Activated CD4-positive, CD25-positive, alpha-beta regulatory T cell (primary cell): ENCODE measurements at regions not wholly inside any gene's neighbourhood (a gene's known extent, or its start where the extent isn't known, plus 50 kb on each side); places are given as distances from the start of the nearest gene placed in this dataset.
"Not testable (repeated sequence)": the region's sequence is repeated elsewhere in the genome, so short reads cannot be mapped to it uniquely, and the experiment has no call there.

Source experiments
- DNase-seq, 4 experiments: peaks; one replicate each; lab custom pipeline; 2025; lab: John Stamatoyannopoulos, UW

DNA sequence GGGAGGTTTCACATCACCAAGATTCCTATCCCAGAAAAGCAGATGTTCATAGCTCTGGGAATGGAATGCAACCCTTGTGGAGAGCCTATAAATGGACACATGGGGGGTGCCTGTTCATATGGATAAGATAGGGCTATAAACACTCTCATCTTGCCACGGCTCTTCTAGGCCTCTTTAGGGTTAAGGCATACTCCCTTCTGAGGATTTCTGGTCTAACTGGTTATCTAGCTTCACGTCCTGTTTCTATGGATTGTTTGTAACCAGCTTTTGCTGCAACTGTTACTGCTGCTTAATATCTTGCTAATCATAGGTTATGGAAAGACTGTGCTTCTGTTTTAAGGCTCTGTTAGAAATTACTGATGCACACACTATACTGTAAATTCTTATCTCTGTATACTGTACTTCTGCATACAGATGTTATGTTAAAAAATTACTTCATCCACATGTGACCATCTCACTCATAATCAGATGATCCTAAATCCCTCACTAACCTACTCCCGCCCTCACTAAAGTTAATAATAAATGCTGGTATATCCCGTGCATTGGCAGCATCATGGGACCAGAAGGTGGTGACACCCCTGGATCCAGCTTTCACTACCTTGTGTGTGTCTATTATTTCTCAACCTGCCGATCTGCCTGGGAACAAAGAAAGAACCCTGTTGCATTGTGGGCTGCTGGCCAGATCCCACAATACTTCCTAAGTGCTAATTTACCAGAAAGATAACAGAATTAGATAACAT is 68.7 kb downstream of the PRKAB2 start:
- DNase-seq = not testable (repeated sequence)

DNA sequence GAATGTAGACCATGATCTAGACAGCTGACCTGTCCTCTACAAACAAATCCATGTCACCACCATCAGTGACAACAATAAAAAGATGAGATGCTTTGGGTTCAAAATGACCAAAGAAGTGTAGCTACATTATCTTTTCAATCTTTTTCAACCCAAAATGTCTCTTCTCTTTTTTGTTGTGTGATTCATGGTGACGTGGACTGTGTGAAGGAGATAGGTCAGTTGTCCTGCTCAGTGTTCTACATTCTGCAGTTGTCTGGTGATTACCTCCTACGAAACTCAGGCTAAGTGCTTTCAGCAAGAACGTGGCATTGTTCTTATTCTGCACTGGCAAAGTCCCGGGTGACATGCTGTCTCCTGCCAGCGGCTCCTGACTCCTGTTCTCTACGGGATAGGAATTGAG is 73.1 kb downstream of the PRKAB2 start:
- DNase-seq = no peak

DNA sequence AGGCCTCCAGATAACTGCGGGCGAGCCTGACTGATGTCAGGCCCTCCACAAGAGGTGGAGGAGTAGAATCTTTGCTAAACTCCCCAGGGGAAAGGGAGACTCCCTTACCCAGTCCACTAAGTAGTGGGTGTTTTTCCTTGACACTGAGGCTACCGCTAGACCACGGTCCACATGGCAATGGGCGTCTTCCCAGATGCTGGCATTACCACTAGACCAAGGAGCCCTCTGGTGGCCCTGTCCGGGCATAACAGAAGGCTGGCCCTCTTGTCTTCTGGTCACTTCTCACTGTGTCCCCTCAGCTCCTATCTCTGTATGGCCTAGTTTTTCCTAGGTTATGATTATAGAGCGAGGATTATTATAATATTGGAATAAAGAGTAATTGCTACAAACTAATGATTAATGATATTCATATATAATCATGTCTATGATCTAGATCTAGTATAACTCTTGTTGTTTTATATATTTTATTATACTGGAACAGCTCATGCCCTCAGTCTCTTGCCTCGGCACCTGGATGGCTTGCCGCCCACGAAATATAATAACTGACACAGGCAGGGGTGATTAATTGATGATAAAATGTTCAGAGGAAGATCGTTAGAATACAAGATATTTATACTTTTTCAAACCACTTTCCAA is 73.8 kb downstream of the PRKAB2 start:
- DNase-seq = not testable (repeated sequence)

DNA sequence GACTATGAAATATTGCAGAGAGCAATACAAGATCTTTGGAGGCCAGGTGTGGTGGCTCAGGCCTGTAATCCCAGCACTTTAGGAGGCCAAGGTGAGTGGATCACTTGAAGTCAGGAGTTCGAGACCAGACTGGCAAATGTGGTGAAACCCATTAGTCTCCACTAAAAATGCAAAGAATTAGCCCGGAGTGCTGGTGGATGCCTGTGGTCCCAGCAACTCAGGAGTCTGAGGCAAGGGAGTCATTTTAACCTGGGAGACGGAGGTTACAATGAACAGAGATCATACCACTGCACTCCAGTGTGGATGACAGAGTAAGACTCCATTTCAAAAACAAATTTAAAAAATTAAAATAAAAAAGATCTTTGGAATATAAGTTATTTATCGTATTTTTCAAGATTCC is 76.6 kb downstream of the PRKAB2 start:
- DNase-seq = no peak

DNA sequence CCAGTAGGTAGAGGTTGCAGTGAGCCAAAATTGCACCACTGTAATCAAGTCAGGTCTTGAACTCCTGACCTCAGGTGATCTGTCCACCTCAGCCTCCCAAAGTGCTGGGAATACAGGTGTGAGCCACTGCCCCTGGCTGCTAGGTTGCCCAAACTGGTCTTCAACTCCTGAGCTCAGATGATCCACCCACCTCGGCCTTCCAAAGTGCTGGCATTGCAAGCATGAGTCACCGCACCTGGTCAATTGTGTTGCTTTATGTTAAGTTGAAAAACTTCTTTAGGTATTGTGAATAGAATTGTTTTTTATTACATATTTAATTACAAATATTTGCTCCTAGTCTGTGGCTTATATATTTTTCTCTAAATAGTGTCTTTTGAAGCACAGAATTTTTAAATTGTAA is 80.5 kb downstream of the PRKAB2 start:
- DNase-seq = no peak

DNA sequence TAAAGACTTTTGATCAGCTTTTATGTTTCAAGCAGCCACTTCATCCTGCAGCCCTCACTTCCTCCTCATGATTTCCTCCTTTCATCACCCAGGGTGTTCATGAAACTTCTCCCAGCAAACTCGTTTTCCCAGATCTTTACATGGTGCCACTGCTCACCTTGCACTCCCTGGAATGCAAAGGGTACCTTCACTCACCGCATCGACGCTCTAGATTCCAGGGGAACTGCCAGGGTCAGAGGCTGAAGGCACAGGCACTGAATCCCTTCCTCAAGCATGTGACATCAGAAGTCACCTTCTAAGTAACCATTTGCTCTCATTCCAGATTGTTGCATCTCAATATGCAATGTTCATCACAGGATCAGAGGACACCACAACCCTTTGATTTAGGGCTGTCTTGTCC is 82.8 kb downstream of the PRKAB2 start:
- no peak for DNase-seq

DNA sequence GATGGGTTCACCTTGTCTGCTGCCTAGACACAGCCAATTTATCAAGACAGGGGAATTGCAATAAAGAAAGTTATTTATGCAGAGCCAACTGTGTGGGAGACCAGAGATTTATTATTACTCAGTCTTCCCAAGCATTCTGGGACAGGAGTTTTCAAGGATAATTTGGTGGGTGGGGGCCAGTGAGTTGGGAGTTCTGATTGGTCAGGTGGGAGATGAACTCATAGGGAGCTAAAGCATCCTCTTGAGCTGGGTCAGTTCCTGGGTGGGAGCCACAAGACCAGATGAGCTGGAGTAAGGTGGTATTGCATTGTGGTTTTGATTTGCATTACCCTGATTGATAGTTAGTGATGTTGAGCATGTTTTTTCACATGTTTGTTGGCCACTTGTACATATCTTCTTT is 86.1 kb downstream of the PRKAB2 start:
- DNase-seq = no peak

DNA sequence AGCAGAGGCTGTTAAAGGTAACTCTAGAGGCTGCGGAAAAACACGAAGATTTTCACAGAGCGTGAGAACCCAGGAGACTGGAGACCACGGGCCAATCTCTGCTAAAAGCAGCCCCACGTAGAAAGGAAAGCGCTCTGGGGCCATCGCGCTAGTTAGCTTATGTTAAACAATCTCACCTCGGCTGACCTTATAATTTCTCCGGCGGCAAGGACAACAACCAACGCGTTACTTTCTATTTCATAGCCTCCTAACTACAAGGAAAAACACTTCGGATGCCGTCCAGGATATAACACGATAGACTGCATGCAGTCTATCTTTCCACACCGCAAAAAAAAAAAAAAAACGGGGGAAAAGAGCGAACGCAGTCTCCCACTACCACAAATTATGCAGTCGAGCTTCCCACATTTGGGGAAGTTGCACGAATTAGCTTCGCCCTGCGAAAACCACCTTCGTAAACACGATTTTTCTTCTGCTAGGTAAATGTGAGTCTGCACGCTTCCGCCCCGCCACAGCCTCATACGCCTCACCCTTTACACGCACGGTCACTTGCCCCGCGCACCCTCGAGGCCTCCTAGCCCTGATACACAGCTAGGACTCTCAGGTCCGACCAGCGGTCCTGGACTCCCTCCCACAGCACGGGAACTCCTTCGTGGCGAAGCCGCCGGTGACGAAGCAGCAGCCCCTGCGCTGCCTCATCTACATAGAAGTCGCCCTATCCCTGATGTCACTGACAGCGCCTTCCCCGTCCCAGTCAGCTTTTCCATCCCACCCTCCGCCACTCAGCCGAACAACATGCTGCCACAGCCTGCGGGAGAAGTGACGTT is 87.8 kb downstream of the PRKAB2 start:
- peak in 3 of 4 experiments; percentile 11 to 59 (median 48) for DNase-seq

DNA sequence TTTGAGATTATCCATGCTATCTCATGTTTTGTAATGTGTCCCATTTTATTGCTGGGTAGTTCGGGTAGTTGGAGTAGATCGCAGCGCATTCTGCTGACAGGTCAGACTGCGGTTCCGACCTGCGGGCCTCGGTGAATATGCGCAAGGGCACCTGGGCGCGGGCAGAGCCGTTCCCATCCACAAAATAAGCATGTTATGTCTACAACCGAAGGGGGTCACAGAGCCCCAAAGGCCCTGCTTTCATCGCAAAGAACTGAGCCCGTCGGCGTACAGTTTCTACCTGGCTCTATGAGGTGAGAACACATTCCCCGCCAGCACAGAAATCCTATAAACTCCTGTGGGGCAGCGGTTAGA is 88.4 kb downstream of the PRKAB2 start:
- DNase-seq = no peak

DNA sequence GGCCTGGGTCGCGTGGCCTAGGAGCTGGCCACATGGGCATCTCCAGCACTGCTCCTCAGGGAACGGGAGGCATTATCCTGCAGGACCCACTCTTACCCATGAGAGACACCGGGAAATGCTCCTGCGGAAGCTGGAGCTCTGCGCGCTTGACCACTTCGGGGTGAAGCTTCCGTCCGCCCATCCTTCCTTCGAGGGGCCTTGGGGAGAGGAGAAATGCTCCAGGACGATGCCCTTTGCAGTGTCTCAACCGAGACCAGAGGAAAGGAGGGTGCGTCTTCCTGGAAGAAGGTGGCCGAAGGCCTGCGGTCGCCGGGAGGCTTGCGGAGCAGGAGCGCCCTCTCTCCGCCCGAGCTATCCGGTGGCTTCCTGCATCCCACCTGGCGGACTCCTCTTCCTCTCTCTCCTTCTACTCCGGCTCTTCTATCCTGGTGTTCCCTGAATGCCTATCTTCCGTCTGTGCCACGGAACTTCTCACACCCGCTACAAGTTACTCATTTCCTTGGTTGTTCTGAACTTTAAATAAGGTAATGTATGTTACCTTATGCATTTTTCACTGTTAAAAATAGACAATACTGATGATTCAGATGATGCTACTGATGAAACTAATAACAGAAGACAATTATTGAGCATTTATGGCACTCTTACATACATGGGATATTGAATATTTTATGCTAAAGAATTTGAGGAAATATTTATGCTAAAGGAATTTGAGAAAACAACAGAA is 91.4 kb downstream of the PRKAB2 start:
- DNase-seq = no peak

DNA sequence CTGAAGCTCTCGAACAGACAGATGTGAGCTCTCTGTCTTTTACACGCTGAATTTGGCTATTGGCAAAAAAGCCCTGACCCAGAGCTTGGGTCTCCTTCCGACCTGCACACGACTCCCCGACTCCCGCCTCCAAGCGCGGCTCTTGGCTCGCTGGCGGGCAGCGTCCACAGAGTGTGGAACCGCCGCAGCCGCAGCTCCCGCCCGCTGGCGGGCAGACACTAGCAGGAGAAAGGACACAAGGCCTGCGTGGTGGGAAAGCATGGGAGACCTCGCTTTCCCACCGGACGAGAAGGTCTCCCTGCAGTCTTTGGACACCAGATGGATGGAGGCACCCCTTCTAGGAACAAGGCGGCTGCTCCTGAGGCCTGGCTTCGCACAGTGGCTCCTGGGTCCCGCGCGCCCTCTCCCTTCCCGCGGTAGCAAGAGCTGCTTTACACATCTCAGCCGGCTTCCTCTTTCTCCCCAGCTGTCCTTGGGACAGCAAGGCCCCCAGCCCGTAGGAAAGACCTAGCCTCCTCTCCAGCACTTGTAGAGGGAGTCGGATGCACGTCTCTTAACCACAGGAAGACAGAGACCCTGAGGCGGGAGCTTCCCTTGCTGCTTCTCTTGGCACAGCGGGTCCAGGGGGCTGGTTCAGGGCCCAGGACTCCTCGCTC is 92.1 kb downstream of the PRKAB2 start:
- DNase-seq = no peak

DNA sequence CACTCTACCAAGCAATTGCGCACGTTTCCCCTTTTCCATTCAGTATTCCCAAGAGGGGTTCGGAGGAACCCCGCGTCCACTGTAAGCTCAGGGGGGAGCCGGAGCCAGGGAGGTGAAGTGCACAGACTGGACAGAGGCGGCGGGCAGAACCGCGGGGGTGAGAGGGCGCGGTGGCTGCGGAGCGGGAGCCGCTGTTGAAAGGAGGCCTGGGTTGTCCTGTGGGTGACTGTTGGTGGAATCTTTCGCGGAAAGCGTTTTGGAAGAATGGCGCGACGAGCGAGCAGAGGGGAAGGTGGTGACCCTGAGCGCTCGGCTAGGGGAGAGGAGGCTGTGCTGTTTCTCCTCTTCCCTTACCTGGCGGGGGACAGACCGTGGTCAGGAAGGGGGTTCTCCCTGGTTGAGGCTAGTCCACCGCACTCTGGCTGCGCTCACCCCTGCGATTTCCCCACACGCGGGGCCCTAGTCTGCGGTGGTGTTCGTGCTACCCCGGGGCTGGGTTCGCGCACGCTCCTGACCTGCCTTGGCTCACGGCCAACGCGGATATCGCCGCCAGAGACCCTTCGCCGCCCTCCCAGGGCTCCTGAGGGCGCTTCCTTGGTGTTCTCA is 92.8 kb downstream of the PRKAB2 start:
- no peak for DNase-seq

DNA sequence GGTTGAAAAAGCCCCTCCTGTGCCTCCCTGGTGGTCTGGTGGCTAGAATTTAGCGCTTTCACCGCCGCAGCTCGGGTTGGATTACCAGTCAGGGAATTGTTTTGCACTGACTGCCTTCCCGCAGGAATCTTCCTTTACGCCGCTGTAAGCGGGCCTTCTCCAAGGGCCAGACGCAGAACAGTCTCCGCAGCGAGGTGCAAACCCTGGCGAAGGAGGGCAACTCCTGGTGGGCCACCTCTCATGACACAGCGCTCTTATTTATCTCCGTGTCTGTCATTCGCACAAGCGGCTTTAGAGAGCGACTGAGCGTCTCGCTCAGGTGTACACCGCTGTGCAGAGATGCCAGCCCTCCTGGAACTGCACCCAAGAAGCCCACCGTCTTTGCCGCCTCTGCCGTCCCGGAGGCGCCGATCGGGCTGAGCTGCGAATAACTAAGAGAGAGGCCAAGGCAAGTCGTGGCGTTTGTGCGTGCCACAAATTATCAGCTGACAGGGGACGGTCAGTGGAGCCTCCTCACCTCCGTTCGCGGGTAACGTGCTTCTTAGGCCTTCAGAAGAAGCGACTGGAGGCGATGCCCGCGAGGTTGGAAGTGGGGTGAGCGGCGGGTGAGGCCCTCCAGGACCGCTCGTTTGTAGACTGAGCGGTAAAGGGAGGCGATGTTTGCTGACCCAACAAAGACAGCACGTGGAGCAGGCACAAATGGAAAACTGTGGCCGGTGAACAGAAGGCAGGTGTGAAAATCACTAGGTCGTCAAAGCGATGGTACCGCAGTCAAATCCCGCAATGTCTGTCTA is 93.5 kb downstream of the PRKAB2 start:
- DNase-seq = no peak

DNA sequence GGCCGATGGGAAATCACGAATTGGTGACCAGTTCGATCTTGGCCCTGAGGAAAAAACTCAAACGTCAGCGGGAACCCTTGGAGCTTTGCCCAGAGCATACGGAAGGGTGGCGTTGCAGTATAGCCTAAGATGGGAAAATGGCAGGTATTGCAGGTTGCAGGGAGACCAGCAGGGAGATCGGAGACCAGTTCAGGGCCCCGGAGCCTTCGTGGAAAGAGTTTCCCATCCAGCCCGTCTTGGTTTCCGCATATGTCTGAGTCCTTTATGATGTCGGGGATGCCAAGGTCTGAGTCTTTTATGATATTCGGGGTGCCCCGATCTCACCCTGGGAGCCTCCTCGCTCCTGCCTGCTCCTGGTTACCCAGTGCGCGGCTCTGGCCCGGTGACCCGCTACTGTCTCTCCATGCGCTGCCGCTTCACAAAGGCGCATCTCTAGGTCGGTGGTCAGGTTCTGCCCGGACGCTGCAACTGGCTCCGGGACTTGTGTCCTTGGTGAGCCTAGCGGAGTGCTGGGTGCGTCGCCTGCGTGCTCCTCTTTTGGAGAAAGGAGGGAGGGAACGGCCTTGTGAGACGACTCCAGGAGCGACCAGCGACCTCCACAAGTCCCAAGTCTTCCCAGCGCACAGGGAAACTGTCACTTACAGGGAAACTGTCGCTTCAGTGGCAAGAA is 94.2 kb downstream of the PRKAB2 start:
- no peak for DNase-seq

DNA sequence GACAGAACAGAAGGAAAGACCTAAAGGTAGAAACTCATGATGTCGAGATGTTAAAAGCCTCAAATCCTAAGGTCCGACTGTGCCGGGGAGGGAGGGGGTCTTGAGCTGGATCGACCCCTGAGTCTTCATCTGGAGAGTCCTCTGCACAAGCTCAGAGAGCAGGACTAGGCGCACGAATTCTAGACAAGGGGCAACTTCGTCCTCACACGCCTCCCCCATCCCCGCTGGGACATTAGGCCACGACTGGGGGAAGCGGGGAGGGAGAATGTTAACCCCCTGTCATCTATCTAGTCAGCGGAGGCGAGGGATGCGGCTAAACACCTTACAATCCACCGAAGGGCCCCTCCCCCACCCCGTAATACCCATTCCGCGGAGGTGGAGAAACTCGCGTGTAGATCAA is 94.7 kb downstream of the PRKAB2 start:
- DNase-seq = no peak

DNA sequence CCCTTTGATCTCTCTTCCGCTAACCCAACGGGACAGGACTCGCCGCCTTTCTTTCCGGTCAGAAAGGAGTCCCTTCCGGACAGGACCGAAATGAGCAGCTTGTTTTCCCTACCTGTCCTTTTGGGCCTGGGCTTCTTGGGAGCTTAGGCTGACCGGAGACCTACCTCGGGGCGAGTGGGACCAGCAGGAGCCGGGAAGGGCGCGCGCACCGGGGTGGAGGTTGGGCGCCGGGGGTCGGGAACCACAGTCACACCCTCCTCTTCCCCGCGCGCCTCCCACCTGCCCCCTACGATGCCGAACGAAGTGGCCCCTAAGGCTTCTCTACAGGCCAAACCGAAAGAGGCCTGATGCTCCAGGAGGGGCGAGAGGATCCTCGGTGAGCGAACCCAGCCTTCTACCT is 95.2 kb downstream of the PRKAB2 start:
- DNase-seq = no peak

DNA sequence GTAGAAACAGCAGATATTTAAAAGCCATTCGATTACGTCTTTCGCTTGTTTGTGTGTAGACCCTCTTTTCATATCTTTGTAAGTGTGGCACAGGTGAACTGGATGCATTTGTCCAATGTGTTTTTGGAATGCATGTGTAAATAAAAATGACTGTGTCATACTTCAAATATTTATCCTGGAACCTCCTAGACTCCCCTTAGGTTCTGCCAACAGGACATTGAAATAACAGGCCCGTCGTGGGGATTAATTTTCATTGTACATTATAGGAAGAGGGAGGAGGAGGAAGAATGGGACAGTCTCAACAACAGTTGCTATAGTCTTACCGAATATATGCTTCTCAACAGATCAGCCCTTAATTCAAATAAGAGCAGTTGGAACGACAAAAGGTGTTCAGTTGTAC is 95.8 kb downstream of the PRKAB2 start:
- DNase-seq = no peak

DNA sequence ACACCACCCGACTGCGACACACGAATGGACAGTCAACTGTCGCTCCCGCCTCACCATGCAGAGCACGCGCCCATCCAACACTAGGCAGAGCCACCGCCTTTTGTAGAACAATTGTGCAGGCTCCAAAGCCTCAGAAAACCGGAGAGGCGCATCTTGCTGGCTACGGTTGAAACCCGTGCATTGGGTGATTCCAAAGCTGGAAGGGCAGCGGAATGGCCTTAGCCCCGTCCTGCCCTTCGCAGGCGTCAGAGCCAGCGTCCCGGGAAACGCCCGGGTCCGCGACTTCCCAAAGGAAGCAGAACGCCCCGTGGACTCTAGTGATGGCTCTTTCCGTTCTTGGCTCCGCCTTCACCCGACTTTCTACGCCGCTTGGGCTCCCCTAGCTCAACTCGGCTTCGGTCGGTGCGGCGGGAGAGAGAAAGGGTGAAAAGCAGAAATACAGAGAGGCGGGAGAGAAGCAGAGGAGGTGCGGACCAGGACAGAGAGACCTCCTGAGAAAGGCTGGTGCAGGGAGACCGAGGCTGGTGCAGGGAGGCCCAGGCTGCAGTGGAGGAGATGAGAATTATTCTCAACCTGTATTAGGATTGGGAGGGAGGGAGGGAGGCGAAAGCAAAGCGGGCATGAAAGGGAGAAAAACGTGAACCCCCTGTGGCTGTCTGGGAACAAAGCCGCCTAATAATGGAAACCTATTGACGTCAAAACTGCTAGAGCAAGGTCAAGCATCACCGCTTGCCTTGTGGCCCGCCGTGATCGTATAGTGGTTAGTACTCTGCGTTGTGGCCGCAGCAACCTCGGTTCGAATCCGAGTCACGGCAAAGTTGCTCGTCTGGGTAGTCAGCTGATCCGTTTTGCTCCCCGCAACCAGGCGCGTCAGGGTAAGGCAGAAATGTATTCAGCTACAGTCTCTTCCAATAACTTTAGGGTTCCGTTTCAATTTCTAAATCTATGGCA is 99.5 kb downstream of the PRKAB2 start:
- DNase-seq = no peak

DNA sequence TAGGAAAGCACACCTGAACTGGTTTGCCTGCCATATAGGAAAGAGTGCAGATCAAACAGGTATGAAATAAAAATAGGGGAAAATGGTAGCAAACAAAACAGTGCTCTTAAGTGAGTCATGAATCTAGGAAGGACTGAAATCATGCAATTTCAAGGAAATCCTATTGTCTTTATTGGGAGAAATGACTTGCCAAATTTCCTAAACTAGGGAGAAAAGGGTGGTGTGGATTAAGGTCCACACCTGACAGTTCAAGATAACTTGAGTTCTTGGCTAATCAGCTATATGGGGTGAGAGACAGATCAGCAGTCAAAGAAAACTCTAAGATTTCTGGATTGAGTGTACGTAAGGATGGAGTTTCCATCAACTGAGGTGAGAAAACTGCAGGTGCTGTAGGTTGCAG is 101.1 kb downstream of the PRKAB2 start:
- no peak for DNase-seq
